ENCODE measurements at regions not wholly inside any gene's neighbourhood (a gene's known extent, or its start where the extent isn't known, plus 50 kb on each side); places are given as distances from the start of the nearest gene placed in this dataset.

- TF ChIP-seq CTCF (IDR thresholded peaks at IDR 0.05; ENCODE audit: unreplicated experiment) = no peak
- Mint-ChIP-seq H3K36me3 (ENCODE audit: insufficient read depth, unreplicated experiment) (no peaks in the 10 kb centered on the region), H3K27ac (ENCODE audit: low read depth, unreplicated experiment) (no peak overlapping the region), H3K9me3 (ENCODE audit: unreplicated experiment) (no peaks in the 10 kb centered on the region), H3K4me3 (ENCODE audit: unreplicated experiment) (no peak overlapping the region), H3K27me3 (ENCODE audit: insufficient read depth, unreplicated experiment) (no peaks in the 10 kb centered on the region), H3K4me1 (ENCODE audit: insufficient read depth, unreplicated experiment) (peaks cover 9% of the 10 kb centered on the region)
- ChIA-PET CTCF (no interaction called here), POLR2A (no interaction called here)
- intact Hi-C loops (cut with micrococcal nuclease) = no loop called here
- no peak for DNase-seq (ENCODE audit: unreplicated experiment)
- BruUV-seq (replicated peaks) = no TSS peak
Observed at GRCh38 chr13:75129331-75129730, 352.6 kb downstream of the TBC1D4 start.

- H3K9me3 Mint-ChIP-seq (ENCODE audit: unreplicated experiment) = no peaks in the 10 kb centered on the region
- no peaks in the 10 kb centered on the region for H3K36me3 Mint-ChIP-seq (ENCODE audit: insufficient read depth, unreplicated experiment)
- CTCF ChIA-PET = no interaction called here
- DNase-seq (ENCODE audit: unreplicated experiment) = no peak
- H3K4me1 Mint-ChIP-seq (ENCODE audit: insufficient read depth, unreplicated experiment) = peaks cover 5% of the 10 kb centered on the region
- H3K4me3 Mint-ChIP-seq (ENCODE audit: unreplicated experiment) = no peak overlapping the region
- no peak for TF ChIP-seq CTCF (IDR thresholded peaks at IDR 0.05; ENCODE audit: unreplicated experiment)
- no peak overlapping the region for H3K27ac Mint-ChIP-seq (ENCODE audit: low read depth, unreplicated experiment)
- intact Hi-C loops (cut with micrococcal nuclease) = no loop called here
- POLR2A ChIA-PET = no interaction called here
- BruUV-seq (replicated peaks) = no TSS peak
- H3K27me3 Mint-ChIP-seq (ENCODE audit: insufficient read depth, unreplicated experiment) = no peaks in the 10 kb centered on the region
Observed at GRCh38 chr13:75124415-75124814, 357.6 kb downstream of the TBC1D4 start.

GRCh38 chr13:75123428-75123827, 358.5 kb downstream of the TBC1D4 start:
- H3K9me3 Mint-ChIP-seq (ENCODE audit: unreplicated experiment) = no peaks in the 10 kb centered on the region
- no peaks in the 10 kb centered on the region for H3K27me3 Mint-ChIP-seq (ENCODE audit: insufficient read depth, unreplicated experiment)
- no peak overlapping the region for H3K27ac Mint-ChIP-seq (ENCODE audit: low read depth, unreplicated experiment)
- intact Hi-C loops (cut with micrococcal nuclease) = no loop called here
- no peak for DNase-seq (ENCODE audit: unreplicated experiment)
- ChIA-PET POLR2A (no interaction called here), CTCF (no interaction called here)
- H3K36me3 Mint-ChIP-seq (ENCODE audit: insufficient read depth, unreplicated experiment) = no peaks in the 10 kb centered on the region
- H3K4me1 Mint-ChIP-seq (ENCODE audit: insufficient read depth, unreplicated experiment) = peaks cover 5% of the 10 kb centered on the region
- no TSS peak for BruUV-seq (replicated peaks)
- H3K4me3 Mint-ChIP-seq (ENCODE audit: unreplicated experiment) = no peak overlapping the region
- no peak for TF ChIP-seq CTCF (IDR thresholded peaks at IDR 0.05; ENCODE audit: unreplicated experiment)

- no peaks in the 10 kb centered on the region for H3K9me3 Mint-ChIP-seq (ENCODE audit: unreplicated experiment)
- H3K36me3 Mint-ChIP-seq (ENCODE audit: insufficient read depth, unreplicated experiment) = no peaks in the 10 kb centered on the region
- no TSS peak for BruUV-seq (replicated peaks)
- POLR2A ChIA-PET = no interaction called here
- no peak overlapping the region for H3K4me3 Mint-ChIP-seq (ENCODE audit: unreplicated experiment)
- H3K4me1 Mint-ChIP-seq (ENCODE audit: insufficient read depth, unreplicated experiment) = no peaks in the 10 kb centered on the region
- H3K27me3 Mint-ChIP-seq (ENCODE audit: insufficient read depth, unreplicated experiment) = no peaks in the 10 kb centered on the region
- CTCF ChIA-PET = no interaction called here
- intact Hi-C loops (cut with micrococcal nuclease) = no loop called here
- no peak overlapping the region for H3K27ac Mint-ChIP-seq (ENCODE audit: low read depth, unreplicated experiment)
- DNase-seq (ENCODE audit: unreplicated experiment) = no peak
- TF ChIP-seq CTCF (IDR thresholded peaks at IDR 0.05; ENCODE audit: unreplicated experiment) = no peak
Observed at GRCh38 chr13:75120085-75120484, 361.9 kb downstream of the TBC1D4 start.
